K562 (cell line): ENCODE measurements at regions not wholly inside any gene's neighbourhood (a gene's known extent, or its start where the extent isn't known, plus 50 kb on each side); places are given as distances from the start of the nearest gene placed in this dataset.

Source experiments
- EGR1 ChIP-seq: fragments of 450-650 bp; conservative IDR thresholded peaks from 2 replicates; pipeline ENCODE4 v1.6.1; 2017; ENCODE audit warnings: mild to moderate bottlenecking
- POLR2A ChIP-seq: fragments of 450-650 bp; conservative IDR thresholded peaks from 2 replicates; pipeline ENCODE4 v1.6.1; 2016
- ZFP1 ChIP-seq: fragments of 450-650 bp; formaldehyde crosslinking; IDR thresholded peaks from 2 replicates; pipeline ENCODE4 v1.4.0; 2020; ENCODE audit warnings: mild to moderate bottlenecking, mixed read lengths
- ZNF324 ChIP-seq: fragments of 250-450 bp; sonication (Bioruptor Pico); IDR thresholded peaks from 2 replicates; pipeline ENCODE4 v1.4.0; 2020; ENCODE audit warnings: mild to moderate bottlenecking

- TF ChIP-seq ZNF324 (CRISPR knock-in tag), result no peak
- no peak for TF ChIP-seq POLR2A
- TF ChIP-seq EGR1, result no peak
- no peak for TF ChIP-seq ZFP1 (CRISPR knock-in tag)
These were observed 395.3 kb upstream of the GOLIM4 start for GRCh38 chr3:168490981-168491380.
